Upper lobe of left lung (tissue), 4 donors: ENCODE measurements at regions not wholly inside any gene's neighbourhood (a gene's known extent, or its start where the extent isn't known, plus 50 kb on each side); places are given as distances from the start of the nearest gene placed in this dataset.

Experiments
- EP300 ChIP-seq, 4 donors: sonication (generic); formaldehyde crosslinking; IDR thresholded peaks; one replicate each; pipeline ENCODE4 v1.5.1; 2017; ENCODE audit warnings: antibody characterized with exemption in 4 of 4, control low read depth in 2 of 4
- POLR2A ChIP-seq, 4 donors: fragments of 450-650 bp; IDR thresholded peaks; one replicate each; pipeline ENCODE4 v1.5.1; 2016 to 2017; ENCODE audit warnings: antibody characterized with exemption in 4 of 4, mild to moderate bottlenecking in 2 of 4
- TF ChIP-seq, protein P1 (sequence below), 6 experiments: fragments of 450-650 bp in 4 of 6; fragments of 200-600 bp in 2 of 6; sonication (generic) in 2 of 6; IDR thresholded peaks; one replicate each; pipeline ENCODE4 v1.5.1; 2016 to 2019; ENCODE audit warnings: antibody characterized with exemption in 6 of 6

DNA sequence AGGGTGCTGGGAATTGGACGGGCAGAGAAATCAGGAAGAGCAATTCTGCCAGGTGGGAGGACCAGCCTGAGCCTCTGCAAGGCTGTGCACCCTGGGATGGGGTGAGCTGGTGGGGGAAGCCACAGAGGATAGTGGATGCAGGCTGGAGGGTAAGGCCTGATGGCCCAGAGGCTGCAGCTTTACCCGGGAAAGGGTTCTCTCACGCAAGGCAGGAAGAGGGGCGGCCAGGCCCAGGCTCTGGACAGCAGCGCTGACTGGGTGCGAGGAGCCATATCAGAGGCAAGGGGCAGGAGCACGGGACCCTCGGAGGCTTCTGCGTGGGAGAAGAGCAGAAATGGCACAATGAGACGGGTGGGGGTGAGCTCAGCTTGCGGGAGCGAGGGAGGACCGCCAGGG, 104.6 kb downstream of the SOX1 start:
- TF ChIP-seq, protein P1, sequence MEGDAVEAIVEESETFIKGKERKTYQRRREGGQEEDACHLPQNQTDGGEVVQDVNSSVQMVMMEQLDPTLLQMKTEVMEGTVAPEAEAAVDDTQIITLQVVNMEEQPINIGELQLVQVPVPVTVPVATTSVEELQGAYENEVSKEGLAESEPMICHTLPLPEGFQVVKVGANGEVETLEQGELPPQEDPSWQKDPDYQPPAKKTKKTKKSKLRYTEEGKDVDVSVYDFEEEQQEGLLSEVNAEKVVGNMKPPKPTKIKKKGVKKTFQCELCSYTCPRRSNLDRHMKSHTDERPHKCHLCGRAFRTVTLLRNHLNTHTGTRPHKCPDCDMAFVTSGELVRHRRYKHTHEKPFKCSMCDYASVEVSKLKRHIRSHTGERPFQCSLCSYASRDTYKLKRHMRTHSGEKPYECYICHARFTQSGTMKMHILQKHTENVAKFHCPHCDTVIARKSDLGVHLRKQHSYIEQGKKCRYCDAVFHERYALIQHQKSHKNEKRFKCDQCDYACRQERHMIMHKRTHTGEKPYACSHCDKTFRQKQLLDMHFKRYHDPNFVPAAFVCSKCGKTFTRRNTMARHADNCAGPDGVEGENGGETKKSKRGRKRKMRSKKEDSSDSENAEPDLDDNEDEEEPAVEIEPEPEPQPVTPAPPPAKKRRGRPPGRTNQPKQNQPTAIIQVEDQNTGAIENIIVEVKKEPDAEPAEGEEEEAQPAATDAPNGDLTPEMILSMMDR (IDR thresholded peaks at IDR 0.05): no peak
- TF ChIP-seq EP300 (IDR thresholded peaks at IDR 0.05) (no peak), POLR2A (IDR thresholded peaks at IDR 0.05) (no peak)
